Type B pancreatic cell (in vitro differentiated cells): ENCODE measurements at regions not wholly inside any gene's neighbourhood (a gene's known extent, or its start where the extent isn't known, plus 50 kb on each side); places are given as distances from the start of the nearest gene placed in this dataset.

Source experiments
- DNase-seq: peaks from one replicate; pipeline ENCODE4 v3.0.0; 2021; ENCODE audit warnings: mixed read lengths; ENCODE audit not compliant: unreplicated experiment; ENCODE audit errors: extremely low spot score
- H3K27ac Mint-ChIP-seq: 2 replicates; pipeline ENCODE4 v1.8.0; 2021; ENCODE audit warnings: mild to moderate bottlenecking, mixed read lengths
- H3K27me3 Mint-ChIP-seq: 2 replicates; pipeline ENCODE4 v1.8.0; 2021; ENCODE audit warnings: mixed read lengths
- H3K36me3 Mint-ChIP-seq: 2 replicates; pipeline ENCODE4 v1.8.0; 2021; ENCODE audit warnings: mixed read lengths
- H3K4me1 Mint-ChIP-seq: one replicate; pipeline ENCODE4 v1.8.0; 2021; ENCODE audit warnings: mixed read lengths; ENCODE audit not compliant: unreplicated experiment
- H3K4me3 Mint-ChIP-seq: 2 replicates; pipeline ENCODE4 v1.8.0; 2021; ENCODE audit warnings: mild to moderate bottlenecking, mixed read lengths
- H3K9me3 Mint-ChIP-seq: 2 replicates; pipeline ENCODE4 v1.8.0; 2021; ENCODE audit warnings: mixed read lengths
- CTCF ChIP-seq: fragments of 200-600 bp; sonication (generic); conservative IDR thresholded peaks from 2 replicates; pipeline ENCODE4 v1.5.0; 2021; ENCODE audit warnings: antibody characterized with exemption, mild to moderate bottlenecking

- no peak for DNase-seq
- Mint-ChIP-seq H3K36me3 (no peaks in the 10 kb centered on the region), H3K4me3 (no peak overlapping the region), H3K9me3 (no peaks in the 10 kb centered on the region), H3K27me3 (peaks cover 6% of the 10 kb centered on the region), H3K4me1 (no peaks in the 10 kb centered on the region), H3K27ac (no peak overlapping the region)
- TF ChIP-seq CTCF = no peak
Observed at GRCh38 chr5:175813943-175814630, 57.3 kb upstream of the CPLX2 start.

DNA sequence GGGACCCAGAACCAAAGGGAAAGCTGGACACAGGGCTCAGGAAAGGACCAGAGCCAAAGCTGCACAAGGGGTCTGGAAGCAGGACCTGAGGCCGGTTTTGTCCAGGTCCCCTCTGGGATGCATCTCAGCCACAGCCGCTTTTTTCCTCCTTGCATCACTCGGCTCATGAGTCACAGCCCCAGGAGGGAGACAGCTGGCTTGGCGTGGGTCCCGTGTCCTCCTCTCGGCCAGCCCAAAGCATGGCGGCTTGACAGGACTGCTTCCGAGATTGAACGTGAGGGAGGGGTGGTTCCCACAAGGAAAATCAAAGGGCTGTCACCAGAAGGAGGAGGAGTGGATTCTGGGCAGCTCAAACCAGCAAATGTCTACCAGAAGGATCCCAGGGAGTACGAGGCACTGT lies 56.7 kb upstream of the CPLX2 start:
- no peak for TF ChIP-seq CTCF
- Mint-ChIP-seq H3K4me3 (no peak overlapping the region), H3K27me3 (peaks cover 6% of the 10 kb centered on the region), H3K36me3 (no peaks in the 10 kb centered on the region), H3K9me3 (no peaks in the 10 kb centered on the region), H3K4me1 (no peaks in the 10 kb centered on the region), H3K27ac (no peak overlapping the region)
- DNase-seq = no peak

- Mint-ChIP-seq H3K9me3 (no peaks in the 10 kb centered on the region), H3K27ac (no peak overlapping the region), H3K36me3 (no peaks in the 10 kb centered on the region), H3K4me3 (no peak overlapping the region), H3K4me1 (no peaks in the 10 kb centered on the region), H3K27me3 (peaks cover 6% of the 10 kb centered on the region)
- TF ChIP-seq CTCF = no peak
- DNase-seq = no peak
Observed at GRCh38 chr5:175815126-175815913, 56.1 kb upstream of the CPLX2 start.

DNA sequence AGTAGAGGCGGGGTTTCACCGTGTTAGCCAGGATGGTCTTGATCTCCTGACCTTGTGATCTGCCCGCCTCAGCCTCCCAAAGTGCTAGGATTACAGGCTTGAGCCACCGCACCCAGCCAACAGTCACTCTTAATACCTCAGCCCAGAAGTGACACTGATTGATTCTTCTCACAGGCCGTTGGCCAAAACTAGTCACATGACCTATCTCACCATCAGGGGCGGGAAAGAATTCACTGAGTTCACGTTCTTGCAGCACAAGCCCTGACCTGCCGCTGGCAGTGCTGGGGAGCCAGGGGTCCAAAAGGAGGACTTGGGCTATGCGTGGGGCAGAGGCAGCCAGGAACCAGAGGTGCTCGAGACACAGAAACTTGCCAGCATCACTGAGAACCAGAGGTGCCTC lies 55.0 kb upstream of the CPLX2 start:
- no peak overlapping the region for H3K4me3 Mint-ChIP-seq

GRCh38 chr5:175819090-175819425 lies 52.3 kb upstream of the CPLX2 start:
- no peak for TF ChIP-seq CTCF
- Mint-ChIP-seq H3K4me3 (no peak overlapping the region), H3K4me1 (no peaks in the 10 kb centered on the region), H3K27me3 (peaks cover 20% of the 10 kb centered on the region), H3K27ac (no peak overlapping the region), H3K36me3 (no peaks in the 10 kb centered on the region), H3K9me3 (no peaks in the 10 kb centered on the region)
- DNase-seq = no peak

More for the DNA sequence above, 55.0 kb upstream of the CPLX2 start:
- Mint-ChIP-seq H3K36me3 (no peaks in the 10 kb centered on the region), H3K27me3 (peaks cover 10% of the 10 kb centered on the region), H3K4me1 (no peaks in the 10 kb centered on the region), H3K27ac (no peak overlapping the region), H3K9me3 (no peaks in the 10 kb centered on the region)
- TF ChIP-seq CTCF = no peak
- no peak for DNase-seq
